Tibial nerve (tissue), 4 donors: ENCODE measurements at regions not wholly inside any gene's neighbourhood (a gene's known extent, or its start where the extent isn't known, plus 50 kb on each side); places are given as distances from the start of the nearest gene placed in this dataset.

Source experiments
- EP300 ChIP-seq, 2 donors: sonication (generic); formaldehyde crosslinking; IDR thresholded peaks; one replicate each; pipeline ENCODE4 v1.6.1; 2017; ENCODE audit warnings: antibody characterized with exemption in 2 of 2, mild to moderate bottlenecking in 1 of 2
- POLR2A ChIP-seq, 2 donors: fragments of 450-650 bp; IDR thresholded peaks; one replicate each; pipeline ENCODE4 v1.6.1; 2017; ENCODE audit warnings: antibody characterized with exemption in 2 of 2, mild to moderate bottlenecking in 2 of 2, moderate library complexity in 2 of 2
- TF ChIP-seq, protein P1 (sequence below), 5 experiments: fragments of 200-600 bp in 3 of 5; fragments of 450-650 bp in 2 of 5; sonication (generic) in 3 of 5; IDR thresholded peaks; one replicate each; pipeline ENCODE4 v1.5.1; 2016 to 2019; ENCODE audit warnings: antibody characterized with exemption in 5 of 5, mild to moderate bottlenecking in 3 of 5, moderate library complexity in 2 of 5

DNA sequence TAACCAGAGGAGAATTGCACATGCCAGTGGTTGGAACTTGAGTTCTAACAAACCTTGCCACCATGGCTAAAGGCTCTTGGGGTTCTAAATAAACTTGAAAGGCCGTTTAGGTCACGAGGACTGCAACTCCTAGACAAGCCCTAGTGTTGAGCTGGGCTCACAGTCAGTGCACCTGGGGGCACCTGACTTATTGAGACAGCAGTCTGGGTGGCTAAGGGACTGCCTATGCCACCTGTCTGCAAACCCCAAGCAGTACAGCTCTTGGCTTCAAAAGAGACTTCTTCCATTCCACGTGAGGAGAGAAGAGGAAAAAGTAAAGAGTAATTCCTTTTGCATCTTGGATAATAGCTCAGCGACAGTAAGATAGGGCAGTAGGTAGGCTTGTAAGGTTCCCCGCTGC is 765.6 kb upstream of the FOXG1 start:
- TF ChIP-seq, protein P1, sequence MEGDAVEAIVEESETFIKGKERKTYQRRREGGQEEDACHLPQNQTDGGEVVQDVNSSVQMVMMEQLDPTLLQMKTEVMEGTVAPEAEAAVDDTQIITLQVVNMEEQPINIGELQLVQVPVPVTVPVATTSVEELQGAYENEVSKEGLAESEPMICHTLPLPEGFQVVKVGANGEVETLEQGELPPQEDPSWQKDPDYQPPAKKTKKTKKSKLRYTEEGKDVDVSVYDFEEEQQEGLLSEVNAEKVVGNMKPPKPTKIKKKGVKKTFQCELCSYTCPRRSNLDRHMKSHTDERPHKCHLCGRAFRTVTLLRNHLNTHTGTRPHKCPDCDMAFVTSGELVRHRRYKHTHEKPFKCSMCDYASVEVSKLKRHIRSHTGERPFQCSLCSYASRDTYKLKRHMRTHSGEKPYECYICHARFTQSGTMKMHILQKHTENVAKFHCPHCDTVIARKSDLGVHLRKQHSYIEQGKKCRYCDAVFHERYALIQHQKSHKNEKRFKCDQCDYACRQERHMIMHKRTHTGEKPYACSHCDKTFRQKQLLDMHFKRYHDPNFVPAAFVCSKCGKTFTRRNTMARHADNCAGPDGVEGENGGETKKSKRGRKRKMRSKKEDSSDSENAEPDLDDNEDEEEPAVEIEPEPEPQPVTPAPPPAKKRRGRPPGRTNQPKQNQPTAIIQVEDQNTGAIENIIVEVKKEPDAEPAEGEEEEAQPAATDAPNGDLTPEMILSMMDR (IDR thresholded peaks at IDR 0.05): no peak
- no peak for TF ChIP-seq POLR2A (IDR thresholded peaks at IDR 0.05)
- TF ChIP-seq EP300 (IDR thresholded peaks at IDR 0.05): no peak
